ENCODE measurements at regions not wholly inside any gene's neighbourhood (a gene's known extent, or its start where the extent isn't known, plus 50 kb on each side); places are given as distances from the start of the nearest gene placed in this dataset.

DNA sequence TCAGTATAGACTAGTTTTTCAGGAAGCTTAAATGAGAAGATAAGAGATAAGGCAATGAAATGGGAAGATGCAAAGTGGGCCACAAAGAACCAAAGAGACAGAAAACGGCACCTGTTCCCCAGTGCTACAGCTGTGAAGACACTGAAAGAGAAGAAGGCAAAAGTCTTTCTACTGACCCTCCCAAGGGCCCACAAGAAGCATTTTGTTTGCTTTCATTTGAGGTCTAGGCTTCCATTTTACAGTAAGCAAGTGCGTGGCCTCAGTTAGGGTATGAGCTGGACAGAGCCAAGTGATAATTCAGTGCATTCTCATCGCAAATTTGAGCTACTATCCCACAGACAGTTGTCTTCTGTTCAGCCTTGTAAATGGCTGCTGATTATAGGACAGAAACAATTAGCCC lies 53.4 kb upstream of the STK17B start:
- no peak for DNase-seq (ENCODE audit: extremely low read depth, low read depth)

DNA sequence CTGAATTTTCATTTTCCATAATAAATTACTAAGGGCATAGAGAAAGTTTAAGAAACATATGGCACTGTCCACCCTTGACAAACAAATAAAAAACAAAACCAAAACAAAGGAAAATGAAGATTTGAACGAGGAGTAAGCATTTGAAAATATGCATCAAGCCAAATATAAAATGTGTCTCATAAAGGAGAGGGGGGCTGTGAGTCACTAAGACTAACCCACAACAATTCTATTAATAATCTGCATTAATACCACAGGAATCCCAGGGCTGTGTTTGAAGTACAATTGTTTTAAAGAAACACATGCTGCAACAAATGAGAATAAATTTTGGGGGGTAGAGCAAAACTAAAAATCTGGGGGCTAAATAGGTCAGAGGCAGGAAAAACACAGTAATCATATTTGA lies 53.8 kb upstream of the STK17B start:
- no peak for DNase-seq (ENCODE audit: extremely low read depth, low read depth)

GRCh38 chr2:196226058-196226706 lies 54.8 kb upstream of the STK17B start:
- DNase-seq (ENCODE audit: extremely low read depth, low read depth), result no peak

- no peak for DNase-seq (ENCODE audit: extremely low read depth, low read depth)
Observed at GRCh38 chr2:196226707-196227065, 55.3 kb upstream of the STK17B start.

DNA sequence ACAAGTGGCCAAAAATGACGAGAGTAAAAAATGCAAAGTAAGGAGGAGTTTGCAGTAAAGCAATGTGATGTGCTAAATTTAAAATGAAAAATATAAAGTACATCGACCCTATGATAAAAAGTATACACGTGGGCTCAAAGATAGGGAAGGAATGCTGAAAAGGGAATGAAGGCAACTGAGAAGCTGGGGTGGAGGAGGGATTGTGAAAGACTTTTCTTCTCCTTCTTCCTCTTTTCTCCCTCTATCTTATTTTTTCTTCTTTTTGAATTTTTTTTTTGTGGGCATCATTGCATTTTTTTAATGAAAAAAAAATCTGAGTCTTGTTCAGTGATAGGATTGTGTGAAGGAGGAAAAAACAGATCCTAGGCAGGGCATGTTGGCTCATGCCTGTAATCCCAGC lies 57.6 kb upstream of the STK17B start:
- no peak for DNase-seq (ENCODE audit: extremely low read depth, low read depth)

DNA sequence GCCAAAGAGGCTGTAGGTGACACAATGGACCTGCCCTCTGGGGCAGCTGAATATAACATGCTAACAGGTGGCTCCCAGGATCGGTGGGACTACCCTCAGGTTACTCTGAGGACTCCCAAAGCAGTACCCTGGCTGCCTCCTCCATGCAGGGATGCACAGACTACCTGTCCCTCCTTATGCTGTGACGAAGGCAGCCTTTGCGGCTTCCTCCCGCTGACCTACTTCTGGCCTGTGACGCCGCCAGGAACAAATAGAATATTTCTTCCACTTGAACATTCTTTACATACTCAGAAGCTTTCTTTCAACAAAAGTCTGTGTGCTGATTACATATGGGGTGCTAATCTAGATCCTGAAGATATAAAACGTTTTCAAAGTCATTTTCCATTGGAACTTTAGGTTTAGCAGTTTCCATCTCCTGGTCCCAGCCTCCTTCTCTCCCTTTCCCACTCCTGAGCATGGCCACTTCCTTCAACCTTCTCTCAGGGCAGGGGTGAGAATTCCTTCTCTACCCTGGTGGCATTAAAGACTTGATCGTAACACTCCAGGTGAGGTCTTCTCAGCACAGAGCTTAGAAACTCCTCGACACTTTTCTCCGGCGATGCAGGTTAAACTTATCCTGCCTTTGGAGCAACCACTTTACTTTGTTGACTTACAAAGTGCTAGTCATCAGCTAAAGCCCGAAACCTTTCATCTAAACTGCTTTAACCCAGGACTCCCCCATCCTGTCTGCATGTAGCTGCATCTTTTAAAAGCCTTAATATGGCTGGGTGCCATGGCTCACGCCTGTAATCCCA lies 58.9 kb upstream of the STK17B start:
- no peak for DNase-seq (ENCODE audit: extremely low read depth, low read depth)

DNA sequence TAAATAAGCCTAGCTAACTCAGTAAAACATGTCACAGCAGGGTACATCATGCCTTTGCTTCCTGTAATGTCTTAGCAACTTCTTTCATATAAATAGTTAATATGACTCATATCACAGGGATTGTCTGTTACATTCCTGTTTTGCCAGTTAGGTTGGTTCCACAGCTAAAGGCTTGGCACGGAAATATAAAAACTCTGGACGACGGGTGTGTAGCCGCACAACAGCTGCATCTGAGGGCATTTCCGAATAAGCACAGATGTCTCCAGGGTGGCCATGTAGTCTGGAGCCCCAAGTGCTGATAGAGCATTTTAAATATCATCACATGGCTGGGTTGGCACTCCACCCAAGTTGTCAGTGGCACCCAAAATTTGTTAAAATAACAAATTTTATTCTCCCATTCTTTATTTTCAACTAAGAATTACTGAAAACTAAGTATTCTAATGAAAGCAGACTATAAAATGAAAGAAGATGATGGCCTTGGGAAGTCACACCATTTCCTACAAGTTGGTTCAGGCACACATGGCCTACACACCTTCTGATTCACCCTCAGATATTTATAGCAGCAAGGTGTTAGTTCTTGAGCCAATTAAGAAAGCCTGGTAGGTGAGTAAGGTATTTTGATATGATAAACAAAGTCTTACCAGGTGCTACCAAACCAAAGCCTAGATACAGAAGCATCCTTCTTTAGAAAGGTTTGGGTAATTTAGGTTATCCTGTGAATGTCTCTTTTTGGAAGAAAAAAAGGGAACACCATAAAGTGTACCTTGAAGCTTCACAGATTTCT lies 61.8 kb upstream of the STK17B start:
- peak; percentile 70 for DNase-seq (ENCODE audit: extremely low read depth, low read depth)

- peak; percentile 12 for DNase-seq (ENCODE audit: extremely low read depth, low read depth)
Observed at GRCh38 chr2:196233805-196234475, 62.6 kb upstream of the STK17B start.

GRCh38 chr2:196234672-196235071 lies 63.3 kb upstream of the STK17B start:
- DNase-seq (ENCODE audit: extremely low read depth, low read depth), result no peak

GRCh38 chr2:196238836-196239380 lies 67.5 kb upstream of the STK17B start:
- no peak for DNase-seq (ENCODE audit: extremely low read depth, low read depth)

DNA sequence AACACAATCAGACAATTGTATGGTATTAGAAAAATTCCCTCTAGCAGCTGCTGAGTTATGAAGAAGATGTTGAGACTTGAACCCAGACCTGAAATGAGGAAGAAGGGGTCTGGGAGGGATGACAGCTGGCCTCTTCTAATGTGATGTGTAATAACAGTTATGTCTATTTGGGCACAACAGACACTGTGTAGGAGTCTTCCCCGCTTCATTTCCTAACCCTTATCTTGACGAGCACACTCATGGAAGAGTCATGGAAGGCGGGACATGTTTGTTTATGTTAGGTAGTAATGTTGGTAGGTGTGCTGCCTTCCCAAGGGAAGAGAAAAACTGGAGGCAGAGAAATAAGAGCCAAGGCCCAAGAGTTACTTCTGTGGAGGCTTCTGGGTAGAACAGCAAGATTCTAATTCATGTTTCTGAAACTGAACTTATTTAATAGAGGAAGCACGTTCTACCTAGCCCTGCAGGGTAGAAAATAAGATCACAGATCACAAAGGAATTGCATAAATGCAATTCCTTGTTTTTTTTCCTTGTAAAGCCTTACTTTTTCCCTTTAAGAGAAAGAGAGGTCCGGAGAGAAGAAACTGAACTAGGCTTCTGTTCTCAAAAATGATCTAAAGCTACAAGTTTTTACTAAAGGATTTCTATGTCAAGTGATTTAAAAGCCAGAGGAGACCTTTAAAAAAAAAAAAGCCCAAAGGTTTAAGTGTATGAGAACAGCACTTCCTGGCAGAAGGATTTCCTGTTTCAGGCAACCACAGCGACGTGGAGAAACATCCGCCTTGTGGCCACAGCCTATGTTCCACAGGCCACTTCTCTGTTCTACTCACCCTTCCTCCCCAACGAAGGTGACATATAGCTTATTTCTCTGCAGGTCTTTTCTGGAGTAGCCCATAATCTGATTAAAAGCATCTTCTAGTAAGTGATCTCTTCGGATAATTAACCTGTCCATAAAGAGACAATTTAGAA lies 68.5 kb upstream of the STK17B start:
- no peak for DNase-seq (ENCODE audit: extremely low read depth, low read depth)

DNA sequence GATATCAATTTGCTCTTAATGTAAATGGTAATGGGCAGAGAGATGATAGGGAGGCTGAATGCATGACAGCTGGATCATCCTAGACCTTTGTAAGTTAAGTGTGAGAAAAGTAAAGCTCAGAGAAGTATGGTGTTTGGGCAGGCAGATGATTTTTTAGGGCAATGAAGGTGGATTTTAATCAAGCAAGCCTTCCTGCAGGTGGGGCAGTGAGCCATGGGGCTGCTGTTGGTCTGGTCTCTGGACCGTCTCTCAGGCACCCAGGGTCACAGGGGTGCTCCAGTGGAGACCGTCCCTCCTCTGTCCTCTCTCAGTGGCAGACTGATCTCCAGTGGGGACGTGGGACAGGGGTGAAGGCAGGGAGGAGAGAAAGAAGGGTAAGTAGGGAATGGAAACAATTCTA lies 69.8 kb upstream of the STK17B start:
- DNase-seq (ENCODE audit: extremely low read depth, low read depth), result no peak

DNA sequence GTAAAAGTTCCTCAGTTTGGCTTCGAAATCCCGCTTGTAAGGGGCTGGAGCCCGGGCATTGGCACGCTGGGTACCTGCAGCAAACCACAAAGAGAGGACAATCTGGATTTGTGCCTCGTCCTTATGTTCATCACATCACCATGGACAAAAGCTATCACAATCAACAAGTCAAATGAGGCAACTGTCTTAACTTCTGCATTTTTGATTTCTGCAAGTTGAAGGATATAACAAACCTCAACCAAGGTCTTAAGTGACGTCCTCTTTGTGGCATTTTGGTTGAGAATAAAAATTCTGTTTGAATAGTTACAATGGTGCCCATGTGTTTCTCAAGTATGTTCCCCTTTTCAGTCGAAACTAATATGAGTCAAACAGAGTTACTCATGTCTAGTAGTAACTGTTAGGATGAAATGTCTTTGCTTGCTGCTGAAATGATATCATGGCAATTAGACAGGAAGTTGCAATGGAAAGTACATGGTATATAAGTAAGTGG lies 70.8 kb upstream of the STK17B start:
- DNase-seq (ENCODE audit: extremely low read depth, low read depth), result no peak

DNA sequence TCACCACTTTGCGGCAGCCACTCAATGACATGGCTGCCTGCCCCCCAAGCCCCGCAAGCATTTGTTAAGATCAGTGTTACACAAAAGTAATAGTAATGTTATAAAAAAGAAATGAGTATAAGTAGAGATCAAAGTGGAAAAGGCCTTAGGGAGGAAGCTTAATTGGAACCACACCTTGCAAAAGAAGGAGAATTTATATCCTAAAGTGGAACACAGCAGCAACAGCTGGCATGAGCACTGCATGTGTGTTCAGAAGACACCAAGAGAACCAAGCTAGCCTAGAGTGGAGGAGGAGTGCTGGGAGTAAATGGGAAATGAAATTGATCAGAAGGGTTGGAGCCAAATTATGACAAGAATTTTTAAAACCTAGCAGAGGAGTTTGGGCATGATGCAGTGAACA lies 73.1 kb upstream of the STK17B start:
- no peak for DNase-seq (ENCODE audit: extremely low read depth, low read depth)

DNA sequence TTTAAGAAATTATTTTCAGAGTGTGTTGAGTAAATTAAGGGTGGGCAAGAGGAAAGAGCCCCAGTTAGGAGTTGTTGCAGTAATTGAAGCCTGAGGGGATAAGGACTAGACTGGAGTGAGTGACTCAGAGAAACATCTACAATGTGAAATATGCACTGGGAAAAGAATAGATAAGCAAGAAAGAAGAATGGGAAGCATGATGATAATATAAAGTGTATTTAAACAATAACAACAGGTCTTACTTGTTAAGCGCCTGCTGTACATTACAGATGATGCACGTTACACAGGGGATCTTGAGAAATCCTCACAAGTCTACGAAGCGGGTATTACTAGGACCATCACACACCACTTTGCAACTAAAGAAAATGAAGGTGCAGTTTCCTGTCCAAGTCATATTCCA lies 73.6 kb upstream of the STK17B start:
- no peak for DNase-seq (ENCODE audit: extremely low read depth, low read depth)

- DNase-seq (ENCODE audit: extremely low read depth, low read depth), result no peak
Observed at GRCh38 chr2:196245378-196246140, 74.2 kb upstream of the STK17B start.

GRCh38 chr2:196247114-196247975 lies 76.0 kb upstream of the STK17B start:
- DNase-seq (ENCODE audit: extremely low read depth, low read depth), result no peak

GRCh38 chr2:196247976-196248280 lies 76.5 kb upstream of the STK17B start:
- no peak for DNase-seq (ENCODE audit: extremely low read depth, low read depth)
